ENCODE measurements at regions not wholly inside any gene's neighbourhood (a gene's known extent, or its start where the extent isn't known, plus 50 kb on each side); places are given as distances from the start of the nearest gene placed in this dataset.

GRCh38 chr3:89571298-89571697, 463.9 kb downstream of the EPHA3 start:
- no peak for TF ChIP-seq POLR2A (IDR thresholded peaks at IDR 0.05)
- no peak for TF ChIP-seq CTCF (IDR thresholded peaks at IDR 0.05)
